ENCODE measurements at regions not wholly inside any gene's neighbourhood (a gene's known extent, or its start where the extent isn't known, plus 50 kb on each side); places are given as distances from the start of the nearest gene placed in this dataset.

GRCh38 chr10:118850418-118851061 lies 95.8 kb upstream of the CACUL1 start:
- TF ChIP-seq, protein P1, sequence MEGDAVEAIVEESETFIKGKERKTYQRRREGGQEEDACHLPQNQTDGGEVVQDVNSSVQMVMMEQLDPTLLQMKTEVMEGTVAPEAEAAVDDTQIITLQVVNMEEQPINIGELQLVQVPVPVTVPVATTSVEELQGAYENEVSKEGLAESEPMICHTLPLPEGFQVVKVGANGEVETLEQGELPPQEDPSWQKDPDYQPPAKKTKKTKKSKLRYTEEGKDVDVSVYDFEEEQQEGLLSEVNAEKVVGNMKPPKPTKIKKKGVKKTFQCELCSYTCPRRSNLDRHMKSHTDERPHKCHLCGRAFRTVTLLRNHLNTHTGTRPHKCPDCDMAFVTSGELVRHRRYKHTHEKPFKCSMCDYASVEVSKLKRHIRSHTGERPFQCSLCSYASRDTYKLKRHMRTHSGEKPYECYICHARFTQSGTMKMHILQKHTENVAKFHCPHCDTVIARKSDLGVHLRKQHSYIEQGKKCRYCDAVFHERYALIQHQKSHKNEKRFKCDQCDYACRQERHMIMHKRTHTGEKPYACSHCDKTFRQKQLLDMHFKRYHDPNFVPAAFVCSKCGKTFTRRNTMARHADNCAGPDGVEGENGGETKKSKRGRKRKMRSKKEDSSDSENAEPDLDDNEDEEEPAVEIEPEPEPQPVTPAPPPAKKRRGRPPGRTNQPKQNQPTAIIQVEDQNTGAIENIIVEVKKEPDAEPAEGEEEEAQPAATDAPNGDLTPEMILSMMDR (conservative IDR thresholded peaks at IDR 0.05 in 1 of 2, IDR thresholded peaks at IDR 0.05 in 1 of 2; ENCODE audit: low read depth in 1 of 2, low read length in 2 of 2) = peak; percentile 62 to 67
- TF ChIP-seq EZH2 (IDR thresholded peaks at IDR 0.05; ENCODE audit: low read length, missing control alignments) = no peak

Data from fibroblast of lung (primary cell).